CD8-positive, alpha-beta memory T cell (primary cell): ENCODE measurements at regions not wholly inside any gene's neighbourhood (a gene's known extent, or its start where the extent isn't known, plus 50 kb on each side); places are given as distances from the start of the nearest gene placed in this dataset.

ENCODE experiments used
- CTCF ChIA-PET: fragments of 350-600 bp; sonication (Branson Sonifier 250); formaldehyde crosslinking; loops from one replicate; lab custom pipeline; 2021; ENCODE audit warnings: antibody characterized with exemption; lab: Charles Lee
- POLR2A ChIA-PET: fragments of 350-600 bp; sonication (Branson Sonifier 250); formaldehyde crosslinking; loops from one replicate; lab custom pipeline; 2021; ENCODE audit warnings: antibody characterized with exemption; lab: Charles Lee
- DNase-seq, 5 donors: peaks; one replicate each; pipeline versions ENCODE4 v3.0.0 to v3.0.0-alpha.2; 2020 to 2022; ENCODE audit warnings: mixed read lengths in 1 of 5
- H3K27ac ChIP-seq: one replicate; pipeline ENCODE4 v1.7.0; 2013; ENCODE audit warnings: low read depth, mild to moderate bottlenecking, low read length, moderate library complexity
- H3K27me3 ChIP-seq: 2 replicates; pipeline ENCODE4 v1.7.0; 2013; ENCODE audit warnings: low read length, mild to moderate bottlenecking; ENCODE audit not compliant: insufficient read depth, poor library complexity, severe bottlenecking
- H3K36me3 ChIP-seq: 2 replicates; pipeline ENCODE4 v1.7.0; 2013; ENCODE audit warnings: mild to moderate bottlenecking, low read length, moderate library complexity; ENCODE audit not compliant: insufficient read depth
- H3K4me1 ChIP-seq: 2 replicates; pipeline ENCODE4 v1.7.0; 2013; ENCODE audit warnings: mild to moderate bottlenecking, low read length, moderate library complexity; ENCODE audit not compliant: insufficient read depth
- H3K4me3 ChIP-seq: 2 replicates; pipeline ENCODE4 v1.7.0; 2013; ENCODE audit warnings: mild to moderate bottlenecking, low read length
- H3K9me3 ChIP-seq: 2 replicates; pipeline ENCODE4 v1.7.0; 2013; ENCODE audit warnings: mild to moderate bottlenecking, low read length
- H3K27ac Mint-ChIP-seq, 8 donors: one replicate each; pipeline ENCODE4 v1.8.0; 2020 to 2021; ENCODE audit warnings: mixed read lengths in 8 of 8, mild to moderate bottlenecking in 6 of 8, inconsistent platforms in 3 of 8, moderate library complexity in 3 of 8
- H3K27me3 Mint-ChIP-seq, 2 donors: one replicate each; pipeline ENCODE4 v1.8.0; 2020 to 2021; ENCODE audit warnings: mixed read lengths in 2 of 2, mild to moderate bottlenecking in 1 of 2, moderate library complexity in 1 of 2
- H3K36me3 Mint-ChIP-seq, 3 donors: one replicate each; pipeline ENCODE4 v1.8.0; 2020 to 2021; ENCODE audit warnings: mixed read lengths in 3 of 3, inconsistent platforms in 1 of 3, mild to moderate bottlenecking in 1 of 3
- H3K4me1 Mint-ChIP-seq, 3 donors: one replicate each; pipeline ENCODE4 v1.8.0; 2020 to 2021; ENCODE audit warnings: mixed read lengths in 3 of 3, inconsistent platforms in 1 of 3, mild to moderate bottlenecking in 1 of 3
- H3K4me3 Mint-ChIP-seq, 7 donors: one replicate each; pipeline ENCODE4 v1.8.0; 2020 to 2021; ENCODE audit warnings: mixed read lengths in 7 of 7, mild to moderate bottlenecking in 6 of 7, moderate library complexity in 4 of 7, inconsistent platforms in 2 of 7
- H3K9me3 Mint-ChIP-seq, 5 donors: one replicate each; pipeline ENCODE4 v1.8.0; 2020 to 2022; ENCODE audit warnings: mixed read lengths in 5 of 5, mild to moderate bottlenecking in 3 of 5, moderate library complexity in 2 of 5, inconsistent platforms in 1 of 5

- H3K27me3 ChIP-seq = no peaks in the 10 kb centered on the region
- POLR2A ChIA-PET = no interaction called here
- H3K4me1 ChIP-seq = no peaks in the 10 kb centered on the region
- CTCF ChIA-PET = no interaction called here
- no peaks in the 10 kb centered on the region for H3K9me3 ChIP-seq
- H3K27me3 Mint-ChIP-seq = peaks cover 0 to 1% of the 10 kb centered on the region in 2 donors
- no peak for DNase-seq
- H3K36me3 ChIP-seq = no peaks in the 10 kb centered on the region
- H3K4me3 Mint-ChIP-seq = no peak overlapping the region
- H3K9me3 Mint-ChIP-seq = peaks cover 0 to 2% (median 0%) of the 10 kb centered on the region in 5 donors
- H3K27ac Mint-ChIP-seq = no peak overlapping the region
- no peaks in the 10 kb centered on the region for H3K36me3 Mint-ChIP-seq
- no peaks in the 10 kb centered on the region for H3K4me1 Mint-ChIP-seq
- no peak overlapping the region for H3K4me3 ChIP-seq
- H3K27ac ChIP-seq = no peak overlapping the region
Measured at GRCh38 chr20:18972251-18972876, 158.8 kb downstream of the SCP2D1 start.

- ChIA-PET CTCF (no interaction called here), POLR2A (no interaction called here)
- no peaks in the 10 kb centered on the region for H3K4me1 Mint-ChIP-seq
- Histone ChIP-seq H3K9me3 (no peaks in the 10 kb centered on the region), H3K4me3 (no peak overlapping the region), H3K4me1 (no peaks in the 10 kb centered on the region), H3K27me3 (no peaks in the 10 kb centered on the region), H3K27ac (no peak overlapping the region), H3K36me3 (no peaks in the 10 kb centered on the region)
- DNase-seq = no peak
- H3K27me3 Mint-ChIP-seq = peaks cover 0 to 1% of the 10 kb centered on the region in 2 donors
- H3K36me3 Mint-ChIP-seq = no peaks in the 10 kb centered on the region
- H3K4me3 Mint-ChIP-seq = no peak overlapping the region
- H3K9me3 Mint-ChIP-seq = peaks cover 0 to 2% (median 0%) of the 10 kb centered on the region in 5 donors
- no peak overlapping the region for H3K27ac Mint-ChIP-seq
Measured at GRCh38 chr20:18973529-18974173, 160.1 kb downstream of the SCP2D1 start.

- Mint-ChIP-seq H3K27me3 (peaks cover 0 to 1% of the 10 kb centered on the region in 2 donors), H3K9me3 (peaks cover 0 to 2% (median 0%) of the 10 kb centered on the region in 5 donors), H3K4me1 (no peaks in the 10 kb centered on the region), H3K36me3 (no peaks in the 10 kb centered on the region), H3K27ac (no peak overlapping the region), H3K4me3 (no peak overlapping the region)
- POLR2A ChIA-PET = no interaction called here
- CTCF ChIA-PET = no interaction called here
- Histone ChIP-seq H3K9me3 (no peaks in the 10 kb centered on the region), H3K4me3 (no peak overlapping the region), H3K4me1 (no peaks in the 10 kb centered on the region), H3K27ac (no peak overlapping the region), H3K36me3 (no peaks in the 10 kb centered on the region), H3K27me3 (no peaks in the 10 kb centered on the region)
- DNase-seq = no peak
Measured at GRCh38 chr20:18974660-18975059, 161.1 kb downstream of the SCP2D1 start.

- no peaks in the 10 kb centered on the region for H3K36me3 ChIP-seq
- no peaks in the 10 kb centered on the region for H3K27me3 ChIP-seq
- Mint-ChIP-seq H3K36me3 (no peaks in the 10 kb centered on the region), H3K27ac (no peak overlapping the region), H3K4me3 (no peak overlapping the region), H3K9me3 (no peaks in the 10 kb centered on the region), H3K27me3 (peaks cover 1 to 3% of the 10 kb centered on the region in 2 donors), H3K4me1 (no peaks in the 10 kb centered on the region)
- DNase-seq = no peak
- H3K27ac ChIP-seq = no peak overlapping the region
- no peaks in the 10 kb centered on the region for H3K9me3 ChIP-seq
- H3K4me1 ChIP-seq = no peaks in the 10 kb centered on the region
- H3K4me3 ChIP-seq = no peak overlapping the region
- ChIA-PET POLR2A (no interaction called here), CTCF (no interaction called here)
Measured at GRCh38 chr20:18977441-18977840, 163.9 kb downstream of the SCP2D1 start.

- H3K36me3 ChIP-seq = no peaks in the 10 kb centered on the region
- H3K4me3 ChIP-seq = no peak overlapping the region
- no peak overlapping the region for H3K27ac ChIP-seq
- no peak overlapping the region for H3K4me3 Mint-ChIP-seq
- no peaks in the 10 kb centered on the region for H3K9me3 ChIP-seq
- POLR2A ChIA-PET = no interaction called here
- H3K9me3 Mint-ChIP-seq = no peaks in the 10 kb centered on the region
- H3K4me1 ChIP-seq = no peaks in the 10 kb centered on the region
- no peak for DNase-seq
- H3K27ac Mint-ChIP-seq = no peak overlapping the region
- no peaks in the 10 kb centered on the region for H3K36me3 Mint-ChIP-seq
- no peaks in the 10 kb centered on the region for H3K27me3 ChIP-seq
- peaks cover 1 to 3% of the 10 kb centered on the region in 2 donors for H3K27me3 Mint-ChIP-seq
- CTCF ChIA-PET = no interaction called here
- no peaks in the 10 kb centered on the region for H3K4me1 Mint-ChIP-seq
Measured at GRCh38 chr20:18978311-18978710, 164.7 kb downstream of the SCP2D1 start.

- no peaks in the 10 kb centered on the region for H3K4me1 Mint-ChIP-seq
- no peak overlapping the region for H3K27ac Mint-ChIP-seq
- DNase-seq = no peak
- no peak overlapping the region for H3K4me3 ChIP-seq
- H3K9me3 ChIP-seq = no peaks in the 10 kb centered on the region
- H3K4me3 Mint-ChIP-seq = no peak overlapping the region
- no peaks in the 10 kb centered on the region for H3K9me3 Mint-ChIP-seq
- H3K4me1 ChIP-seq = no peaks in the 10 kb centered on the region
- H3K27ac ChIP-seq = no peak overlapping the region
- POLR2A ChIA-PET = no interaction called here
- no peaks in the 10 kb centered on the region for H3K36me3 Mint-ChIP-seq
- H3K27me3 ChIP-seq = no peaks in the 10 kb centered on the region
- peaks cover 1 to 3% of the 10 kb centered on the region in 2 donors for H3K27me3 Mint-ChIP-seq
- CTCF ChIA-PET = no interaction called here
- no peaks in the 10 kb centered on the region for H3K36me3 ChIP-seq
Measured at GRCh38 chr20:18979132-18979531, 165.5 kb downstream of the SCP2D1 start.

GRCh38 chr20:18981962-18982539, 168.5 kb downstream of the SCP2D1 start:
- H3K27ac Mint-ChIP-seq = no peak overlapping the region
- ChIA-PET POLR2A (no interaction called here), CTCF (no interaction called here)
- H3K4me1 Mint-ChIP-seq = no peaks in the 10 kb centered on the region
- Histone ChIP-seq H3K27ac (no peak overlapping the region), H3K36me3 (no peaks in the 10 kb centered on the region), H3K4me3 (no peak overlapping the region), H3K4me1 (no peaks in the 10 kb centered on the region), H3K27me3 (no peaks in the 10 kb centered on the region), H3K9me3 (no peaks in the 10 kb centered on the region)
- H3K36me3 Mint-ChIP-seq = no peaks in the 10 kb centered on the region
- peaks cover 0 to 2% (median 0%) of the 10 kb centered on the region in 5 donors for H3K9me3 Mint-ChIP-seq
- no peak for DNase-seq
- H3K27me3 Mint-ChIP-seq = peaks cover 1 to 3% of the 10 kb centered on the region in 2 donors
- H3K4me3 Mint-ChIP-seq = no peak overlapping the region

GRCh38 chr20:18983796-18984195, 170.2 kb downstream of the SCP2D1 start:
- H3K27ac ChIP-seq = no peak overlapping the region
- Mint-ChIP-seq H3K27me3 (peaks cover 1 to 3% of the 10 kb centered on the region in 2 donors), H3K36me3 (no peaks in the 10 kb centered on the region), H3K4me1 (no peaks in the 10 kb centered on the region), H3K9me3 (peaks cover 0 to 2% (median 0%) of the 10 kb centered on the region in 5 donors), H3K27ac (no peak overlapping the region), H3K4me3 (no peak overlapping the region)
- H3K27me3 ChIP-seq = no peaks in the 10 kb centered on the region
- H3K9me3 ChIP-seq = no peaks in the 10 kb centered on the region
- POLR2A ChIA-PET = no interaction called here
- H3K4me1 ChIP-seq = no peaks in the 10 kb centered on the region
- H3K4me3 ChIP-seq = no peak overlapping the region
- DNase-seq = no peak
- H3K36me3 ChIP-seq = no peaks in the 10 kb centered on the region
- CTCF ChIA-PET = no interaction called here
